T1000 (cell line): ENCODE measurements at regions not wholly inside any gene's neighbourhood (a gene's known extent, or its start where the extent isn't known, plus 50 kb on each side); places are given as distances from the start of the nearest gene placed in this dataset.
"Not testable (repeated sequence)": the region's sequence is repeated elsewhere in the genome, so short reads cannot be mapped to it uniquely, and the experiment has no call there.

Experiments used
- DNase-seq: peaks from one replicate; lab custom pipeline; 2025; ENCODE audit warnings: mixed read lengths; lab: John Stamatoyannopoulos, UW

DNA sequence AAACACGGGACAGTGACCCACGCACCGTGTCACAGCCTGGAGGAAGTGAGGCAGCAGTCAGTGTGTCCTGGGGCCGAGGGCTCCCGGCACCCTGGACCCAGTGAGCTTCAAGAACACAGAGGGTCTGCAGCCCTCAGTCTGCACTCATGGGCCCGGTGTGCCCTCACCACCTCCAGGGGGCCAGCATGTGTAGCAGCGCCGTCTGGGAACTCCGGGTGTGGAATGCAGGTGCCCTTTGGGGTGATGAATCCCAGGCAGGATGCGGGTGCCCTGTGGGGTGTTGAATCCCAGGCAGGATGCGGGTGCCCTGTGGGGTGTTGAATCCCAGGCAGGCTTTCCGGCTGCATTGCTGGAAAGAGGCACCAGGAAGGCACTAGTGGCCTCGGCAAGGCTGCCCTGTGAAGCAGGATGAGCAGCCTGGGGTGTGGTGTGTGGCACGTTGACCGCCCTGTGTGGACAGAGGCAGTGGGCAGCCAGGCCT lies 1399.9 kb downstream of the BRD1 start:
- DNase-seq: no peak

GRCh38 chr22:48426466-48427380 lies 1401.0 kb downstream of the BRD1 start:
- no peak for DNase-seq

- no peak for DNase-seq
Measured at GRCh38 chr22:48425641-48426040, 1402.0 kb downstream of the BRD1 start.

- no peak for DNase-seq
Measured at GRCh38 chr22:48425091-48425506, 1402.6 kb downstream of the BRD1 start.

DNA sequence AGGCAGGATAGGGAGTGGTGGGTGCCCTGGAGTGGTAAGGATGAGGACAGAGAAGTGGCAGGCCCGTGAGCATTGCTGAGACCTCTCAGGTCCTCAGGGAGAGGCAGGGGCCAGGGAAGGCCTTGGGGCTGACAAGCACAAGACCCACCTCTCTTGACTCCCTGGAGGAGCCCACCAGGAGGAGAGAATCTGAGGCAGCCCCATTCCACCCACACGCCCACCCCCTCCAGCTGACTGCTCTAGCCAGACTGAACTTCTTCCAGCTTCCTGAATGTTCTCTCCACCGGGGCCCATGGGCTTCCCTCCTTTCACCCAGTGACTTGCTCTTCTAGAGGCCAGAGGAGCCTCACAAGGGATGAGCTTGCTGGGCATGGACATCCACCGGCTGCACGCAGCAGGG lies 1403.0 kb downstream of the BRD1 start:
- DNase-seq: no peak

DNA sequence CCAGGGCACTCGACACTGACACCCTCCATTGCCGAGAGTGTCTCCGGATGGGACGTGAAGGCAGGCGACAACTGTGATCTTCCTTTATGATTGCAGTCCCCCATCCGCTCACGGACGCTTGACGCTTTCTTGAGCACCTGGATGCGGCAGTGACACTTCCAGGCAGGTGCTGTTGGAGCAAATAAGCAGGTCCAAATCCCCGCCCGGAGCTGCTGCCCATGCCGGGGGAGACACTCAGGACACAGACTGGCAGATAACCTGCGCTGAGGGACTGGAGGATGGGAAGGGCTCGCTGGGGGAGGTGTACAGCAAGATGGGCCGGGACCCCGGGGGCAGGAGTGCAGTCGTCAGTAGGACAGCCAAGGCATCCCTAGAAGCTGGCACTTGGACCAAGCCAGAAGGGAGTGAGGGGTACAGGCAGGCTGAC lies 1403.5 kb downstream of the BRD1 start:
- no peak for DNase-seq

GRCh38 chr22:48423481-48423911 lies 1404.2 kb downstream of the BRD1 start:
- no peak for DNase-seq

DNA sequence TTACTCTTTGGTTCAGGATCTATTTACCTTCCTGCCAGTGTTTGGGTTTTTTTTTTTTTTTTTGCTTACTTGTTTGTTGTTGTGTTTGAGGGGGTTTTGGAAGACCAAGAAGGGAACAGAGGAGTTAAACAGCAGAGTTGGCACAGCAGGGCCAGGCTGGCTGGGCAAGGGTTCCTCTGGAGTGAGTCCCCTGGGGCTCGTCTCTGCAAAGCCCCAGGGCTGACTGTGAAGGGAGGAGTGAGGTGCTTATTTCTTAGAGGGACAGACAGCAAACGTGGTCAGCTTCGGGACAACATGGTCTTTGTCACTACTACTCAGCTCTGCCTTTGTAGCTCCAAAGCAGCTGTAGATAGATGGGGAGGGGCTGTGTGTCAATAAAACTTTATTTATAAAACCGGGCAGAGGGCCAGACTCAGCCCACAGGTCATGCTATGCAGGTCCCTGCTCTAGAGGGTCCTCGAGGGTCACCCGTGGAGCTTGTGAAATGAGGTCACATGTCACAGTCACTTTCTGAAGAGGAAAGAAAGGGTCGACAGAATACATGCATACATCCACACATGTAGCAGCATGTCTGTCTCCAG lies 1404.7 kb downstream of the BRD1 start:
- DNase-seq: no peak

- no peak for DNase-seq
Measured at GRCh38 chr22:48418831-48419230, 1408.8 kb downstream of the BRD1 start.

- DNase-seq: no peak
Measured at GRCh38 chr22:48417225-48418070, 1410.2 kb downstream of the BRD1 start.

GRCh38 chr22:48416396-48417224 lies 1411.1 kb downstream of the BRD1 start:
- no peak for DNase-seq

DNA sequence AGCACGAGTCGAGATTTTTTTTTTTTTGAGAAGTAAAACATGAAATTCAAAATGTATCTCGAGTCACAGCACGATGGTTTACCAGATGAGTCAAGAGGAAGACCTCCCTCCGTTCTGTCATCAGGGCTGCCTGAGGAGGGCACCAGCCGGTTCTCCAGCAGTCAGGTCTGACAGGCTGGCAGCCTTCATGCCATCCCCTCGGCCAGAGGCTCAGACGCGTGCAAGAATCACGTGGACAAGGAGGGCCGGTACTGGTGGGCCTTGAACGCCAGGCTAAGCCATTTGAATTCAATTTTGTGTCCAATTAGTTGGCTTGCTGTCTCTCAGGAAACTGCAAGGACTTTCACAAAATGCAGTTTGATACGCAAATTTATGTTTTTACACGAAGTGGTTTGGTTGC lies 1412.2 kb downstream of the BRD1 start:
- DNase-seq: no peak

DNA sequence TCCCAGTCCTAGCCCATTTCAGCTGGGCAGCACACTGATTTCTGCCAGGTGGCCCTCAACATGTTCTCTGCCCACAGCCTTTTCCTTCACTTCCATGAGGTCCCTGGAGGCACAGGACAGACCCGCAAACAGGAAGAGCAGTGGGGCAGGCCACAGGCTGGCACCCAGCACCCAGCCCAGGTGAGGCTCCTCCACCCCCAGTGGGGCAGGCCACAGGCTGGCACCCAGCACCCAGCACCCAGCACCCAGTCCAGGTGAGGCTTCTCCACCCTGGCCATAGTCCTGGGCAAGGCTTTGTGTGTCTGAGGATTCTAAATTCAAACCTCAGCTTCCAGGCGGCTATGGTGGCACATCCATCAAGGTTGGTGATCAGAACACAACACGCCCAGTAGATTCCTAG lies 1413.0 kb downstream of the BRD1 start:
- no peak for DNase-seq

DNA sequence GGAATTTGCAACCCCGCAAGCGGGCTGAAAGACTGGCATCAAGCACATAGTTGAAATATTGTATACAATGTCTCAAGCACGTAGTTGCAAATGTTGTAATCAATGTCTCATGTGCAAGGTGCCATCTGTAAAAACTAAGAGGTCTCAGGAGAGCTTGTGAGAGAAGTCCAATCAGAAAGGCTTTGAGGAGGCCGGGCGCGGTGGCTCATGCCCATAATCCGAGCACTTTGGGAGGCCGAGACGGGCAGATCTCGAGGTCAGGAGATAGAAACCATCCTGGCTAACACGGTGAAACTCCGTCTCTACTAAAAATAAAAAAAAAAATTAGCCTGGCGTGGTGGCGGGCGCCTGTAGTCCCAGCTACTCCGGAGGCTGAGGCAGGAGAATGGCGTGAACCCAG lies 1414.7 kb downstream of the BRD1 start:
- DNase-seq: not testable (repeated sequence)

DNA sequence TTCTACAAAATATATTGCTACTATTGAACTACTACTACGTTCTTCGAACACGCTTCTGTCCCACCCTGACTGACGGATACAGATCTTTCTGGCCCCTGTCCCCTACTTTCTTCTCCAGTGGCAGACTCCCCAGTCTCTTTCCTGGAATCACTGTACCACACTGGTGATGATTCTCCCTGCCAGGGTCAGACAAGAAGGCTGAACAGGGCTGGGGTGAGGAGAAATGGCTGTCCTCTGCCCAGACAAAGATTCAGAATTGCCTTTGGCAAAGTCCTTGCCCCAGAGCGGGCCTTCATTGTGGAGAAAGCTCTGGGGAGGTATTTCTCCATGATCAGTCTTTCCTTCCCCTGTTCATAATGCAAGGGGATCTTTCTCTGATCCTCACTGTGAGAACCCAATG lies 1417.1 kb downstream of the BRD1 start:
- no peak for DNase-seq

DNA sequence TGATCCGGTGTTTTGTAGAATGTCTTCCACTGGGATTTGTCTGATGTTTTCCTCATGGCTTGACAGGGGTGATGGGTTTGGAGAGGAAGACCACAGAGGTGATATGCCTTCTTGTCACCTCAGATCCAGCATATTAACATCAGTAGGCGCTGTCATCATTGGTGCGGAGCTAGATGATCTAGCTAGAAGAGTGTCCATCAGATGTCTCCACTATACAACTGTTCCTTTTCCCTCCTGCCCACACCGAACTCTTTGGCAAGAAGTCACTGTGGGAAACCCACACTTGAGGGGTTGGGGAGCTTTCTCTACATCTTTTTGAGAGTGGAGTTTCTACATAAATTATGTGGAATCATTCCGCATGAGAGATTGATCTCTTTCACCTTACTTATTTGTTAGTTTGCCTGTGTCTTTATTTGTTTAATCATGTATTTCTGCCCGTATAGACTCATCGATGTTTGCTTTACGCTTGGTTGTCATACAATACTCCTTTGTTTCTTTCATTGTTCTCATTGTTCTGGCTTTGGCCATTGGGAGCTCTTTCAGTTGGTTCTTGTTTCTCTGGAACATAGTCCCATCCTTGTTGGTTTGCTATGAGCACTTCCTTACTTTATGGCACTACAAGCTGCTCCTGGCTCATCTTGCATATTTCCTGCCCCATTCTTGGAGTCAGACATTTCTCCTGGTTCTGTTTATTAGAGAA lies 1420.3 kb downstream of the BRD1 start:
- no peak for DNase-seq

GRCh38 chr22:48406161-48406560 lies 1421.5 kb downstream of the BRD1 start:
- DNase-seq: no peak

DNA sequence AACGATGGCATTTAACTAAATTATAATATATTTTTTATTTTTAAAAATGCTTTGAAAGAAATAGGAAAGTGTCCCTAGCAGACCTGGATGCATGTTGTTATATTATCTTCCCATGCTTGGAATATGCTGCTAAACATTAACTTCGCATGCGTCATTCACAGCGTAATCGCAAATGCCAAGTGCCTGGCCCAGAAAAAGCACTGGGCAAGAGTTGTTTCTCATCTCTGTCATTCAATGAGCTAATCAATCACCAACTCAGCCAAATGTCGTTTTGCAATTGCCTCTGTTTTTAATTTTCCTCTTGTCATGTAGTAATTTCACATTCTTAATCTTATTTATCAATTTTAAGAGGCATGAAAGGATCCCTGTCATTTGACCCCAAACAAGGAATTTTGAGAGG lies 1421.9 kb downstream of the BRD1 start:
- DNase-seq: no peak

GRCh38 chr22:48404801-48405447 lies 1422.7 kb downstream of the BRD1 start:
- DNase-seq: no peak
